NCI-H146 treated with DMSO at 0.1 percent for 48 hours (cell line): ENCODE measurements at regions not wholly inside any gene's neighbourhood (a gene's known extent, or its start where the extent isn't known, plus 50 kb on each side); places are given as distances from the start of the nearest gene placed in this dataset.
"Not testable (repeated sequence)": the region's sequence is repeated elsewhere in the genome, so short reads cannot be mapped to it uniquely, and the experiment has no call there.

Experiments
- DNase-seq: peaks from one replicate; lab custom pipeline; 2025; ENCODE audit not compliant: unreplicated experiment; lab: John Stamatoyannopoulos, UW

GRCh38 chr20:29296256-29297230 is 1960.9 kb upstream of the DEFB115 start:
- no peak for DNase-seq

GRCh38 chr20:29297411-29298270 is 1959.8 kb upstream of the DEFB115 start:
- DNase-seq = no peak

- DNase-seq = no peak
Measured at GRCh38 chr20:29298271-29298590, 1959.2 kb upstream of the DEFB115 start.

- DNase-seq = no peak
Measured at GRCh38 chr20:29298759-29299613, 1958.5 kb upstream of the DEFB115 start.

GRCh38 chr20:29299811-29300578 is 1957.5 kb upstream of the DEFB115 start:
- no peak for DNase-seq

- DNase-seq = no peak
Measured at GRCh38 chr20:29300579-29301551, 1956.6 kb upstream of the DEFB115 start.

- no peak for DNase-seq
Measured at GRCh38 chr20:29301624-29302259, 1955.7 kb upstream of the DEFB115 start.

GRCh38 chr20:29302979-29303644 is 1954.4 kb upstream of the DEFB115 start:
- no peak for DNase-seq

GRCh38 chr20:29306390-29307072 is 1950.9 kb upstream of the DEFB115 start:
- no peak for DNase-seq

- DNase-seq = not testable (repeated sequence)
Measured at GRCh38 chr20:29307484-29307883, 1950.0 kb upstream of the DEFB115 start.

- DNase-seq = not testable (repeated sequence)
Measured at GRCh38 chr20:29308956-29309355, 1948.5 kb upstream of the DEFB115 start.

GRCh38 chr20:29309481-29309880 is 1948.0 kb upstream of the DEFB115 start:
- DNase-seq = not testable (repeated sequence)

- DNase-seq = not testable (repeated sequence)
Measured at GRCh38 chr20:29311046-29311445, 1946.4 kb upstream of the DEFB115 start.

GRCh38 chr20:29312679-29313078 is 1944.8 kb upstream of the DEFB115 start:
- not testable (repeated sequence) for DNase-seq

GRCh38 chr20:29313481-29313880 is 1944.0 kb upstream of the DEFB115 start:
- DNase-seq = no peak

GRCh38 chr20:29314294-29314693 is 1943.2 kb upstream of the DEFB115 start:
- DNase-seq = no peak

- DNase-seq = no peak
Measured at GRCh38 chr20:29318871-29319461, 1938.5 kb upstream of the DEFB115 start.
